ENCODE measurements at regions not wholly inside any gene's neighbourhood (a gene's known extent, or its start where the extent isn't known, plus 50 kb on each side); places are given as distances from the start of the nearest gene placed in this dataset.

GRCh38 chrX:80229626-80230025, 190.6 kb upstream of the TENT5D start:
- no TSS peak for BruUV-seq (replicated peaks)
- H2AFZ ChIP-seq (ENCODE audit: low read length), result no peak overlapping the region
- FAIRE-seq, result no peak
- no peak overlapping the region for H3K4me2 ChIP-seq (ENCODE audit: low read depth, low read length)
- DNase-seq (ENCODE audit: low spot score), result no peak
- no peaks in the 10 kb centered on the region for H3K79me2 ChIP-seq (ENCODE audit: insufficient read depth, low read length)
- no peaks in the 10 kb centered on the region for H3K36me3 ChIP-seq (replicated peaks in 1 of 2; ENCODE audit: control insufficient read depth in 1 of 2, insufficient read depth in 2 of 2, low read length in 2 of 2)
- intact Hi-C loops (cut with micrococcal nuclease; ENCODE audit: unreplicated experiment), result no loop called here
- no peak overlapping the region for H3K4me3 ChIP-seq (replicated peaks in 1 of 3; ENCODE audit: insufficient read depth in 1 of 3, low read depth in 2 of 3, low read length in 3 of 3)
- H3K27ac ChIP-seq (ENCODE audit: extremely low read length, insufficient read depth, low read length), result no peak overlapping the region
- CTCF ChIA-PET (ENCODE audit: low intra/inter-chr PET ratio, low total read pairs), result no interaction called here
- no peaks in the 10 kb centered on the region for H3K9me3 ChIP-seq (ENCODE audit: low read length)
- H3K4me1 ChIP-seq (ENCODE audit: insufficient read depth, low read length), result no peaks in the 10 kb centered on the region
- no peaks in the 10 kb centered on the region for H4K20me1 ChIP-seq (ENCODE audit: insufficient read depth, low read length)
- TF ChIP-seq CHD2 (IDR thresholded peaks at IDR 0.05; ENCODE audit: low read depth, low read length) (no peak), ATF1 (CRISPR knock-in tag; IDR thresholded peaks at IDR 0.05) (no peak), ATF5 (CRISPR knock-in tag; IDR thresholded peaks at IDR 0.05; ENCODE audit: low read depth) (no peak), TEAD3 (CRISPR knock-in tag; optimal IDR thresholded peaks at IDR 0.05; ENCODE audit: borderline replicate concordance) (no peak), CBX5 (CRISPR knock-in tag; IDR thresholded peaks at IDR 0.05; ENCODE audit: borderline replicate concordance) (no peak), MED13 (CRISPR knock-in tag; IDR thresholded peaks at IDR 0.05) (no peak), ARID2 (CRISPR knock-in tag; IDR thresholded peaks at IDR 0.05; ENCODE audit: borderline replicate concordance) (no peak), MLXIP (CRISPR knock-in tag; IDR thresholded peaks at IDR 0.05; ENCODE audit: borderline replicate concordance) (no peak), ZNF724P (CRISPR knock-in tag; IDR thresholded peaks at IDR 0.05; ENCODE audit: borderline replicate concordance) (no peak), ZNF720 (CRISPR knock-in tag; IDR thresholded peaks at IDR 0.05) (no peak), AGO1 (IDR thresholded peaks at IDR 0.05; ENCODE audit: low read depth, low read length, poor library complexity, severe bottlenecking) (no peak), LRRFIP1 (CRISPR knock-in tag; conservative IDR thresholded peaks at IDR 0.05) (no peak), RXRA (CRISPR knock-in tag; IDR thresholded peaks at IDR 0.05) (no peak), SKI (IDR thresholded peaks at IDR 0.05; ENCODE audit: partially characterized antibody) (no peak), ZBTB42 (CRISPR knock-in tag; IDR thresholded peaks at IDR 0.05) (no peak), CCAR2 (optimal IDR thresholded peaks at IDR 0.05; ENCODE audit: low read depth, low read length) (no peak), ZSCAN29 (CRISPR knock-in tag; conservative IDR thresholded peaks at IDR 0.05) (no peak), NCOA1 (CRISPR knock-in tag; IDR thresholded peaks at IDR 0.05) (no peak)
- H3K9ac ChIP-seq (ENCODE audit: insufficient read depth, low read depth, low read length), result no peak overlapping the region
- no peaks in the 10 kb centered on the region for H3K27me3 ChIP-seq (ENCODE audit: control insufficient read depth in 1 of 2, insufficient read depth in 2 of 2, low read length in 2 of 2)
- POLR2A ChIA-PET, result no interaction called here
- WGBS (ENCODE audit: low lambda C conversion rate), result 0% methylated on average over 2 of the region's 2 CpGs
- no peak for ATAC-seq
- in situ Hi-C loops (cut with HindIII; ENCODE audit: extremely low pct_ligation_motif_present, low pct_unique_long_range_greater_than_20kb), result no loop called here
